Astrocyte (in vitro differentiated cells and primary cell): ENCODE measurements at regions not wholly inside any gene's neighbourhood (a gene's known extent, or its start where the extent isn't known, plus 50 kb on each side); places are given as distances from the start of the nearest gene placed in this dataset.

Experiments used
- EZH2 ChIP-seq: IDR thresholded peaks from 2 replicates; pipeline ENCODE4 v1.6.1; 2012; ENCODE audit warnings: mild to moderate bottlenecking, low read length, inconsistent platforms; ENCODE audit not compliant: insufficient read depth
- TF ChIP-seq, protein P1 (sequence below): IDR thresholded peaks from 2 replicates; pipeline ENCODE4 v1.5.1; 2011; ENCODE audit warnings: low read depth, mild to moderate bottlenecking, inconsistent platforms, low read length, moderate library complexity; ENCODE audit not compliant: insufficient read depth

DNA sequence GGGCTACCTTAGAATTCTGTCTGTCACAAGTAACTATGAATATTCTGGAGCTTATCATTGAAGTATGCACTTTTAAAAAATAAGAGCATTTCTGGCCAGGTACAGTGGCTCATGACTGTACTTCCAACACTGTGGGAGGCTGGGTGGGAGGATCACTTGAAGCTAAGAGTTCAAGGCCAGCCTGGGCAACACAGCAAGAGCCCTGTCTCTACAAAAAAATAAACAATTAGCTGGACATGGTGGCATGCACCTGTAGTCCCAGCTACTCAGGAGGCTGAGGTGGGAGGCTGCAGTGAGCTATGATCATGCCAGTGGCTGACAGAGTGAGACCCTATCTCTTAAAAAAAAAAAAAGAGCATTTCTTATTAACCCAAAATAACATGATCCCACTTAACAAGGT is 60.0 kb upstream of the BRD7 start:
- TF ChIP-seq, protein P1, sequence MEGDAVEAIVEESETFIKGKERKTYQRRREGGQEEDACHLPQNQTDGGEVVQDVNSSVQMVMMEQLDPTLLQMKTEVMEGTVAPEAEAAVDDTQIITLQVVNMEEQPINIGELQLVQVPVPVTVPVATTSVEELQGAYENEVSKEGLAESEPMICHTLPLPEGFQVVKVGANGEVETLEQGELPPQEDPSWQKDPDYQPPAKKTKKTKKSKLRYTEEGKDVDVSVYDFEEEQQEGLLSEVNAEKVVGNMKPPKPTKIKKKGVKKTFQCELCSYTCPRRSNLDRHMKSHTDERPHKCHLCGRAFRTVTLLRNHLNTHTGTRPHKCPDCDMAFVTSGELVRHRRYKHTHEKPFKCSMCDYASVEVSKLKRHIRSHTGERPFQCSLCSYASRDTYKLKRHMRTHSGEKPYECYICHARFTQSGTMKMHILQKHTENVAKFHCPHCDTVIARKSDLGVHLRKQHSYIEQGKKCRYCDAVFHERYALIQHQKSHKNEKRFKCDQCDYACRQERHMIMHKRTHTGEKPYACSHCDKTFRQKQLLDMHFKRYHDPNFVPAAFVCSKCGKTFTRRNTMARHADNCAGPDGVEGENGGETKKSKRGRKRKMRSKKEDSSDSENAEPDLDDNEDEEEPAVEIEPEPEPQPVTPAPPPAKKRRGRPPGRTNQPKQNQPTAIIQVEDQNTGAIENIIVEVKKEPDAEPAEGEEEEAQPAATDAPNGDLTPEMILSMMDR: no peak
- no peak for TF ChIP-seq EZH2
